Rectal smooth muscle tissue (tissue), 1 donor: ENCODE measurements at regions not wholly inside any gene's neighbourhood (a gene's known extent, or its start where the extent isn't known, plus 50 kb on each side); places are given as distances from the start of the nearest gene placed in this dataset.
"Not testable (repeated sequence)": the region's sequence is repeated elsewhere in the genome, so short reads cannot be mapped to it uniquely, and the experiment has no call there.

Source experiments
- H3K27ac ChIP-seq: one replicate; pipeline ENCODE4 v1.7.0; 2013; ENCODE audit warnings: low read depth, low read length, inconsistent platforms
- H3K27me3 ChIP-seq: one replicate; pipeline ENCODE4 v1.7.0; 2013; ENCODE audit warnings: low read length; ENCODE audit not compliant: control insufficient read depth, insufficient read depth
- H3K36me3 ChIP-seq: one replicate; pipeline ENCODE4 v1.7.0; 2013; ENCODE audit warnings: low read length; ENCODE audit not compliant: control insufficient read depth, insufficient read depth
- H3K4me1 ChIP-seq: one replicate; pipeline ENCODE4 v1.7.0; 2013; ENCODE audit warnings: low read length; ENCODE audit not compliant: control insufficient read depth, insufficient read depth
- H3K4me3 ChIP-seq: one replicate; pipeline ENCODE4 v1.7.0; 2013; ENCODE audit warnings: low read length
- H3K9ac ChIP-seq: one replicate; pipeline ENCODE4 v1.7.0; 2013; ENCODE audit warnings: low read length

DNA sequence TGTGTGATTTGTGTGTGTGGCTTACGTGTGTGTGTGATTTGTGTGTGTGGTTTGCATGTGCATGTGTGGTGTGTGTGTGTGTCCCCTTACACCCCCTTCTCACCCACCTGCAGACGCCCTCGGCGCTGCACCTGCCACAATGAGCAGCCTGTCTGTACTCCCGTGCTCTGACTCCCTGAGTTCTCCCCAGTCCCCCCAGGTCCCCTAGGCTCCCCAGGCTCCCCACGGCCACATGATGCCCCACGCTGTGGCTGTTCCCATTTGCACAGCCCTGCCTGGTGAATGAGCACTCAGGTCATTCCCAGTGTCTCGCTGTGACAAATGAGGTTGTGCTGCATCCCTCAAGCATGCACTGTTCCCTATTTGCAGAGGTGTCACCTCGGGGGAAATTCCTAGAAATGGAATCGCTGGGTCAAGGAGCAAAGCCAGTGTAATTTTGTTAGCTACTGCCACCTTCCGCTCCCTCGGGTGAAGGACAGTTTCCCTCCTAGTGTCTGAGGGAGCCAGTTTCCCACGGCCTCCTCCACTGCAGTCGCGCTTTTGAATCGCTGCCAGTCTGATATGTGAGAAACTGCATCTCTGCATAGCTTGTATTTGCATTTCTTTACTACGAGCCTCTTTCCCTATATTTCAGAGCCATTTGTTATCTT lies 180.4 kb upstream of the FOXD4L5 start:
- not testable (repeated sequence) for H3K27ac ChIP-seq, H3K9ac ChIP-seq, H3K27me3 ChIP-seq, H3K4me3 ChIP-seq, H3K36me3 ChIP-seq, H3K4me1 ChIP-seq

DNA sequence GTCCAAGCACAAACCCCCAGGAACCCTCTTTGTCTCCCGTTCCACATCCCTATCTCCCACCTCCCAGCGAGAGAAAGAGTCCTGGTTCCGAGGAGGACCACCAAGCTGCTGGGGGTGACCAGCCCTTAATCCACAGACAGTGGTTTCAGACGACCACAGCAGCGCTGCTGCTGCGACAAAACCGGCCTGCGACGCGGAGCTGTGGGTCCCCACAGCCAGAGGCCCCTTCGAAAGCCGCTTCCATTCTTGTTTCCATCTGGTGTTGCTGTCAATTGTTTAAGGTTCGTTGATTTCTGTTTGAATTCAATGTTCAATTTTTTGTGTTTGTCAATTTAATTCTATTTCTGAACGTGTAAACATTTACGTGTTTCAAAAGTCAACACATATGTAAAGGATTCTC lies 177.5 kb upstream of the FOXD4L5 start:
- H3K9ac ChIP-seq, H3K36me3 ChIP-seq, H3K4me1 ChIP-seq, H3K27me3 ChIP-seq, H3K27ac ChIP-seq, H3K4me3 ChIP-seq: not testable (repeated sequence)

DNA sequence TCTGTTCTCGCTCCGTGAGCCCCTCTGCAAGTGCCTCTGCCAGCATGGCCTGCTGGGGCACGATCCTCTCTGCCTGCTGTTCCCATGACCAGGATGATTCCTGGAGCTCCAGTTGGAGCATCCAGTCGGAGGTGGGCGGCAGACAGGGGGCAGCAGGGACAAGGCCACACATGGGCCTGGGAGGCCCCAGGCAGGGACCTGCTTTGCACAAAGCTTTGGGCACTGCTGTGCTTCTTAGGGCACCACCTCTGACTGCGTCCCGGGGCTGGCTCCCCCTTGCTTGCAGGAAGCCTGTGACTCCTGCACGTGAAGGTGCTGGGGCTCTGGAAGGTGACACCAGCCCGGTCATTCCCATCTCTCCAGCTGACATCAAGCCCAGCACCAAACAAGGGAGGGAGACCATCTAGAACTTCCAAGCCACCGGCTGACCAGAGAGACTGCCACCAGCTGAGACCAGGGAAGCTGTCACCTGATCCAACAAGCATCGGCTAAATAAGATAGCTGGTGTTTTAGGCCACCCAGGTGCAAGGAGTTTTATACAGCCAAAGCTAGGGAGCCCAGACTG lies 174.8 kb upstream of the FOXD4L5 start:
- H3K27me3 ChIP-seq: no peaks in the 10 kb centered on the region
- H3K4me3 ChIP-seq: no peak overlapping the region
- no peaks in the 10 kb centered on the region for H3K36me3 ChIP-seq
- H3K27ac ChIP-seq: no peak overlapping the region
- H3K9ac ChIP-seq: no peak overlapping the region
- H3K4me1 ChIP-seq: no peaks in the 10 kb centered on the region

DNA sequence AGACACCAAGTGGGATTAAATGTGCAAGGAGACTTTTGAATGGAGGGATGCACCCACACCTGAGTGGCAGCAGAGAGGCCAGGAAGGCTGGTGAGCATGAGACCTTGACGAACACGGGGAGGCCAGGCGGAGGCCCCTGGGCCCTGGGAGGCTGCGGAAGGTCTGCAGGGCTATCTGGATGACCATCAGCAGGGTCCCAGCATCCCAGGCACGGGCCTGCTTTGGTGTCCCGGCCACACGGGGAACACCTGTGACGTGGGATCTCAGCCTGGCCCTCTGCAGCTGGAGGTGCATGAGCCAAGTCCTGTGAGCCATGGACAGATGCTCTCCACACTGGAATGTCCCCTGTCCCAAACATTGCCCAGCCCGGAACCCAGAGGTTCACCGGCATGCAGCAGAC lies 174.0 kb upstream of the FOXD4L5 start:
- Histone ChIP-seq H3K4me3 (no peak overlapping the region), H3K27me3 (no peaks in the 10 kb centered on the region), H3K36me3 (no peaks in the 10 kb centered on the region), H3K4me1 (no peaks in the 10 kb centered on the region), H3K9ac (no peak overlapping the region), H3K27ac (no peak overlapping the region)

DNA sequence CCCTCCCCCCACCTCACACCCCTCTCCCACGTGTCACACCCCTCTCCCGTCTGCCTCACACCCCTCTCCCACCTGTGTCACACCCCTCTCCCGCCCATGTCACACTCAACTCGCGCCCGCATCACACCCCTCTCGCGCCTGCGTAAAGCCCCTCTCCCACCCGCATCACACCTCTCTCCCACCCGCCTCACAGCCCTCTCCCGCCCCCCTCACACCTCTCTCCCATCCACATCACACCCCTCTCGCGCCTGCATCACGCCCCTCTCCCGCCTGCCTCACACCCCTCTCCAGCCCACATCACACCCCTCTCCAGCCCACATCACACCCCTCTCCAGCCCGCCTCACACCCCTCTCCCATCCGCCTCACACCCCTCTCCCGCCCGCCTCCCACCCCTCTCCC lies 173.5 kb upstream of the FOXD4L5 start:
- no peaks in the 10 kb centered on the region for H3K36me3 ChIP-seq
- no peaks in the 10 kb centered on the region for H3K4me1 ChIP-seq
- H3K27ac ChIP-seq: no peak overlapping the region
- H3K9ac ChIP-seq: no peak overlapping the region
- H3K4me3 ChIP-seq: no peak overlapping the region
- H3K27me3 ChIP-seq: no peaks in the 10 kb centered on the region

DNA sequence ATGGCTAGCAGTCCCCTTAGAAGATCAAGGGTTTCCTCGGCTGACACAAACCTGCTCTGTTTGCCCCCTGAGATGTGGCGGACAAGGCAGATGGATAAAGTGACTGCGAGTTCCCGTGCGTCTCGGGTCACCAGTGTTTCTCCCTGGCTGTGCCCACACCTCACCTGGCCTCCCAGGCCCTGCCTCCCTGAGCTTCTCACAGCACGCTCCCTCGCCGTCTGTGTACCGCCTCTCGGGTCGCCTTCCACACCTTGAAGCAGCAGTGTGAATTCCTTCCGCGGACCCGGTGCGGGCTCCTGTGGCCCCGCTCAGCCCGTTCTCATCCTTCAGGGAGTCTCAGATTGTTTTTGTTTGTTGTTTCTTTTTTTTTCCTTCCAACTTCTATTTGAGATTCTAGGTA lies 172.0 kb upstream of the FOXD4L5 start:
- H3K4me1 ChIP-seq, H3K4me3 ChIP-seq, H3K9ac ChIP-seq, H3K36me3 ChIP-seq, H3K27me3 ChIP-seq, H3K27ac ChIP-seq: not testable (repeated sequence)

DNA sequence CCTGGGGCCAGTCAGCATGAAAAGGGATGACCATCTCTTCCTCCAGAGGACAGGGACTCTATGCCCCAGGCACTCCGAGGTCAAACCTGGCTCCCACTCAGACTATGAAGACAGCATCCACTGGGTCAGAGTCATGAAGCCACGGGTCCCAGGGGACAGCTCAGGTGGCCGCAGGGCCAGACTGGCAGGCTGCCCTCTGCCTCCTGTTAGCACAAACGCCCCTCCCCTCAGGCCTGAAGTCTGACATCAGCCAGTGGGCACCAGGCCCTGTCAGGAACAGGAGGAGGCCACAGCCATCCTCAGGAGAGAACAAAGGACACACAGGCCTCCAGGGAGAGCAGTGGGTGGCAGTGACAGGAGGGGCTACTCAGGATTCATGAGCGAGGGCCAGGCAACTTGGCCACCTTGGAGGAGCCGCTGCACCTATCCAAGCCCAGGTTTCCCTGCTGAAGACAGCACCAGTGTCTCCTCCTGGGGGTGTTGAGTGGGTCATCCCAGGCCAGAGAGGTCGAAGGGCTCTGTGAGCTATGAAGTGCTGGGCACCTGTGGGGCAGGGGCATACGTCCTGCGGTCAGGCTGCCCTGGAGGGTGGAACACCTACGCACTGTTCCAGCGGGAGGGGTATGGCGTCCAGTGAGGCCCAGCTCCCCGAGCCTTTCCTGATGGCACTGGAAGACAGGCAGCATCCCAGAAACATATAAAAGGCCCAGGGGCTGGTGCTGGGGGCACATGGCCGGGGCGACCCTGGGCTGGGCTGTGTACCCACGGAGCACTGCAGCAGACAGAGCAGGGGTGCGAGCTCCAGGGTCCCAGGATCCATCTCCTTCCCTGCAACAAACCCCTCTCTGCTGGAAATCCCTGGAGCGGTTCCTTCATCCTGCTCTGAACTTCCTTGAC lies 171.0 kb upstream of the FOXD4L5 start:
- H3K36me3 ChIP-seq, H3K9ac ChIP-seq, H3K27ac ChIP-seq, H3K27me3 ChIP-seq, H3K4me3 ChIP-seq, H3K4me1 ChIP-seq: not testable (repeated sequence)

DNA sequence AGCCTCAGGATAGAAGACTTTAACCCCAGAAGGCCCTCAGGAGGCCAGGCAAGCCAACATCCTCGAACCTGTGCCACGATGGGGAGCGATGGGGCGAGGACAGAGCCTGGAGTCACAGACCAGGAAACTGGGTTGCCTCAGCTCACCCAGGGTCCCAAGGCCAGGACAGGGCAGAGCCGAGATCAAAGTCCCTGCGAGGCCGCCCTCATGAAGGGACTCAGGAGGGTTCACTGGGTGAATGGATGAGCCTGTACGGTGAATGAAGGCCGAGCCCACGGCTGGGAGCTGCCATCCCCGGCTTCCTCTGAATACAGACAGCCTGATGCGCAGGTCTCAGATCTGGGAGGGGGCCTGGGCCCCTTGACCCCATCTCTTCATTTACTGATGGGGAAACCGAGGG lies 170.1 kb upstream of the FOXD4L5 start:
- H3K9ac ChIP-seq, H3K27ac ChIP-seq, H3K4me1 ChIP-seq, H3K4me3 ChIP-seq, H3K36me3 ChIP-seq, H3K27me3 ChIP-seq: not testable (repeated sequence)

DNA sequence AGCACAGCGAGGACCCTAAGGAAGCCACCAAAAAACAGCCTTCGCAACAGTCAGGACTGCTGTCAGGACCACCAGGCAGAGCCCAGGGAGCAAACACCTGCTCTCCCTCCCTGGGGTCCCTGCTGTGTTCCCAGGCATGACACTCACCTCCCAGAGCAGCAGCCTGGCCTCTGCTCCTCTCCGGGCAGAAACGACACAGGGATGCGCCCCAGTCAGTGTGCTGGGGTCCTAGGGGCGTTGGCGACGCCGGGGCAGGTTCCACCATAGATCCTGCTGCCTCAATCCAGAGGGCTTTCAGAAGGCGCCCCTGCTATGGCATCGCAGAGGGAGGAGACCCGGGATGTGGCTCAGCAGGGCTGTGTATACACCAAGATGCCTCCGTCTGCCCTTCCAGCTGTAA lies 169.7 kb upstream of the FOXD4L5 start:
- H3K4me3 ChIP-seq, H3K36me3 ChIP-seq, H3K4me1 ChIP-seq: not testable (repeated sequence)

DNA sequence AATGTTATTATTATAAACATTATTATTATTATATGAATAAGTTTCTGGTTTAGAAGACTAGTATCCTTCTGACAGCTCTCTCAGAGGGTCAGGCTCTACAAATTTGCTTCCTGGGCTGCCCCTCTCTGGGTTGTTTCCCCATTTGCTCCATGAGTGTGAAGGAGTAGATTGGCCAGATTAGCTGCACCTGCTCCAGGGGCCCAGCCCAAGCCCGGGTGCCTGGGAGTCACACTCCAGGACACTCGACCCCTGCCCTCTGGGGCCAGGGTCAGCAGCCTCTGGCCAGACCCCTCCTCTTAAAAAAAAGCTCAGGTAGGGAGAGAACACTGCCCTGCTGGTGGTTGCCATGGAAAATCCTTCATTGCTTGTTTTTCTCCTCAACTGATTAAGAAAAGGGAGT lies 169.0 kb upstream of the FOXD4L5 start:
- not testable (repeated sequence) for H3K4me1 ChIP-seq, H3K27ac ChIP-seq, H3K4me3 ChIP-seq, H3K9ac ChIP-seq, H3K36me3 ChIP-seq, H3K27me3 ChIP-seq

More for the DNA sequence above, 169.7 kb upstream of the FOXD4L5 start:
- H3K27ac ChIP-seq, H3K27me3 ChIP-seq, H3K9ac ChIP-seq: not testable (repeated sequence)

DNA sequence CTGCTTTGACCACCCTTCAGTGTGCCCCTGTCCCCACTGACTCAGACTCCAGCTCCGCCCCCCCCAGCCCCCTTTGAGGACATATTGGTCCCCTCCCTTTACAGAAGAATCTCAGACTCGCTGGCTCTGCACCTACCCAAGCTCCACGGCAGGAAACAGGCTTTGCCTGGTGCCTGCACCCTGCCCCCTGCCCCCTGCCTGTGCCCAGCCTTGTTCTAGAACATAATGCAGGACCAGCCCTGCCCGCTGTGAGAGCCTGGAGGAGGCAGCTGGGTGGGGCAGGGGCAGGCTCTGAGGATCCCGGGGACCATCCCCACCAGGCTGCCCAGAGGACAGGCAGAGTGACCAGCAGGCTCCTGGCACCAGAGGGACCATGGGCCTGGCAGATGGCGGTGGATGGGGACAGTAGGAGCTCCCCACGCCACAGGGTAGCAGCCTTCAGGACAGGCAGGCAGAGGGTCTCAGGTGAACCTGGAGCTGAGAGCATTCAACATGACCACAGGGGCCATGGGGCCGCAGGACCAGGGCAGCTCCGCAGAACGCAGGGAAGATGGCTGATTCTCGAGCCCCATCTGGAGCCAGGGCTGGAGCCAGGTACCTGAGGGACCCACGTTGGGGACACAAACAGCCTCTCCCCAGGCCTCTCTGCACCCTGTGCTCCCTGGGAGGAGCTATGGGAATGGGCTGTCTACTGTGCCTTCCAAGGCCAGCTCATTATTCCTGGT lies 165.0 kb upstream of the FOXD4L5 start:
- H3K27ac ChIP-seq, H3K9ac ChIP-seq, H3K27me3 ChIP-seq, H3K36me3 ChIP-seq, H3K4me3 ChIP-seq, H3K4me1 ChIP-seq: not testable (repeated sequence)

DNA sequence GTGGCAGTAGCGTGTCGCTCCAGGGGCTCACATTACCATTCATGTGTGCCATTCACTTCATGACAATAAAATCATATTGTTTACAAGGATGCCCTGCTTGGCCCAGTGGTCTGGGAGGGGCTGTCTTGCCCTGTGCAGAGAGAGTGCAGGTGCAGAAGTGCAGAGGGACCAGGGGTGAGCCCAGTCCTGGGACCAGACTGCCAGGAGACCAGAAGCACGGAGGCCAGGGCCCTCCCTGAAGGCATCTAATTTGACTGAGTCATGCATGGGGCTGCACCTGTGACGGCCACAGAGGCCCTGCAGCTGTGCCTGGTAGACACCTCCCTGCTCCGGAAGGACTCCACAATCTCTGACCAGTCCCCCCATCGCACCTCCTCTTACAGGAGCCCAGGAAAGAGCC lies 164.4 kb upstream of the FOXD4L5 start:
- Histone ChIP-seq H3K27ac (no peak overlapping the region), H3K36me3 (no peaks in the 10 kb centered on the region), H3K9ac (no peak overlapping the region)

More for the DNA sequence above, 164.4 kb upstream of the FOXD4L5 start:
- H3K27me3 ChIP-seq: no peaks in the 10 kb centered on the region
- H3K4me3 ChIP-seq: no peak overlapping the region
- no peaks in the 10 kb centered on the region for H3K4me1 ChIP-seq
